HUES48 (cell line): ENCODE measurements at regions not wholly inside any gene's neighbourhood (a gene's known extent, or its start where the extent isn't known, plus 50 kb on each side); places are given as distances from the start of the nearest gene placed in this dataset.

Experiments used
- H3K27ac ChIP-seq: one replicate; pipeline ENCODE4 v1.7.0; 2013; ENCODE audit warnings: low read depth, low read length, inconsistent platforms
- H3K27me3 ChIP-seq: 2 replicates; pipeline ENCODE4 v1.6.1; 2013; ENCODE audit warnings: mild to moderate bottlenecking, low read length; ENCODE audit not compliant: control insufficient read depth, insufficient read depth
- H3K36me3 ChIP-seq: 2 replicates; pipeline ENCODE4 v1.6.1; 2013; ENCODE audit warnings: low read length; ENCODE audit not compliant: control insufficient read depth, insufficient read depth
- H3K4me1 ChIP-seq: 2 replicates; pipeline ENCODE4 v1.6.1; 2013; ENCODE audit warnings: mild to moderate bottlenecking, low read length; ENCODE audit not compliant: control insufficient read depth, insufficient read depth
- H3K4me3 ChIP-seq: 2 replicates; pipeline ENCODE4 v1.5.1; 2013; ENCODE audit warnings: mild to moderate bottlenecking, low read depth, low read length
- H3K9ac ChIP-seq: 2 replicates; pipeline ENCODE4 v1.6.1; 2013; ENCODE audit warnings: mild to moderate bottlenecking, low read depth, low read length, moderate library complexity
- H3K9me3 ChIP-seq: 2 replicates; pipeline ENCODE4 v1.6.1; 2013; ENCODE audit warnings: low read length; ENCODE audit not compliant: control insufficient read depth, insufficient read depth

GRCh38 chrX:155682834-155683233 lies 70.1 kb upstream of the TMLHE start:
- no peak overlapping the region for H3K9ac ChIP-seq
- no peak overlapping the region for H3K4me3 ChIP-seq
- no peaks in the 10 kb centered on the region for H3K36me3 ChIP-seq
- no peak overlapping the region for H3K27ac ChIP-seq
- no peaks in the 10 kb centered on the region for H3K27me3 ChIP-seq
- peaks cover 27% of the 10 kb centered on the region for H3K9me3 ChIP-seq
- H3K4me1 ChIP-seq, result no peaks in the 10 kb centered on the region

- H3K9me3 ChIP-seq, result peaks cover 45% of the 10 kb centered on the region
- no peaks in the 10 kb centered on the region for H3K27me3 ChIP-seq
- no peak overlapping the region for H3K4me3 ChIP-seq
- H3K27ac ChIP-seq, result no peak overlapping the region
- no peak overlapping the region for H3K9ac ChIP-seq
- no peaks in the 10 kb centered on the region for H3K36me3 ChIP-seq
- H3K4me1 ChIP-seq, result no peaks in the 10 kb centered on the region
These were observed 67.0 kb upstream of the TMLHE start for GRCh38 chrX:155679715-155680114.

- no peaks in the 10 kb centered on the region for H3K36me3 ChIP-seq
- H3K9ac ChIP-seq, result no peak overlapping the region
- no peak overlapping the region for H3K27ac ChIP-seq
- no peak overlapping the region for H3K4me3 ChIP-seq
- H3K4me1 ChIP-seq, result no peaks in the 10 kb centered on the region
- no peaks in the 10 kb centered on the region for H3K27me3 ChIP-seq
- H3K9me3 ChIP-seq, result peaks cover 57% of the 10 kb centered on the region
These were observed 60.6 kb upstream of the TMLHE start for GRCh38 chrX:155673338-155673737.

GRCh38 chrX:155666741-155667140 lies 54.0 kb upstream of the TMLHE start:
- Histone ChIP-seq H3K36me3 (no peaks in the 10 kb centered on the region), H3K27ac (no peak overlapping the region), H3K4me1 (no peaks in the 10 kb centered on the region), H3K27me3 (no peaks in the 10 kb centered on the region), H3K9ac (no peak overlapping the region), H3K9me3 (peaks cover 39% of the 10 kb centered on the region), H3K4me3 (no peak overlapping the region)
